ENCODE measurements at regions not wholly inside any gene's neighbourhood (a gene's known extent, or its start where the extent isn't known, plus 50 kb on each side); places are given as distances from the start of the nearest gene placed in this dataset.

- POLR2A ChIA-PET = no interaction called here
- BruUV-seq (replicated peaks) = no TSS peak
- CTCF ChIA-PET = interaction anchor here (0.6 to 4.2 kb wide), 9 partner anchors 160 to 847 kb away, joined by 3 to 49 read pairs (median 3); no protein-coding TSS in a partner anchor
Measured at GRCh38 chr12:97308576-97309198, 153.9 kb upstream of the RMST start.

More at GRCh38 chr12:97308576-97309198, 153.9 kb upstream of the RMST start:
- Histone ChIP-seq H3K4me1 (ENCODE audit: control insufficient read depth, extremely low read depth, insufficient read depth, low read length) (no peaks in the 10 kb centered on the region), H3K9me3 (replicated peaks; ENCODE audit: control insufficient read depth, insufficient read depth, low read length) (no peaks in the 10 kb centered on the region), H3K36me3 (ENCODE audit: control insufficient read depth in 2 of 2, extremely low read depth in 1 of 2, insufficient read depth in 2 of 2, low read length in 2 of 2) (no peaks in the 10 kb centered on the region), H3K27me3 (ENCODE audit: control insufficient read depth in 2 of 2, insufficient read depth in 2 of 2, low read length in 2 of 2) (peaks cover 0 to 1% of the 10 kb centered on the region in 2 experiments), H4K20me1 (replicated peaks; ENCODE audit: control insufficient read depth, extremely low read depth, insufficient read depth, low read length) (no peaks in the 10 kb centered on the region), H3K4me3 (replicated peaks in 1 of 3; ENCODE audit: insufficient read depth in 1 of 3, low read depth in 1 of 3, low read length in 3 of 3) (no peak overlapping the region), H3K9ac (replicated peaks; ENCODE audit: extremely low read depth, insufficient read depth, low read length) (no peak overlapping the region), H2AFZ (ENCODE audit: low read depth, low read length) (no peak overlapping the region), H3K9me1 (replicated peaks; ENCODE audit: control insufficient read depth, extremely low read depth, insufficient read depth, low read length) (no peaks in the 10 kb centered on the region), H3K4me2 (ENCODE audit: insufficient read depth, low read length) (no peak overlapping the region), H3K79me2 (ENCODE audit: control insufficient read depth, insufficient read depth, low read length) (no peaks in the 10 kb centered on the region), H3K27ac (ENCODE audit: insufficient read depth, low read depth, low read length) (no peak overlapping the region)
- TF ChIP-seq MYC (IDR thresholded peaks at IDR 0.05; ENCODE audit: low read depth, low read length) (no peak), CTCF (IDR thresholded peaks at IDR 0.05; ENCODE audit: extremely low read depth in 1 of 2, insufficient read depth in 1 of 2, low read depth in 1 of 2, low read length in 2 of 2) (peak; percentile 37 to 50)
- intact Hi-C loops (cut with micrococcal nuclease) (loop anchor here (1.0 to 2.0 kb wide), 4 partner anchors 159 to 1089 kb away; no protein-coding TSS in a partner anchor), dilution Hi-C loops (cut with MboI; ENCODE audit: extremely low pct_ligation_motif_present, low sequenced_read_pairs) (no loop called here)
- DNase-seq (ENCODE audit: low read depth, low spot score) = peak; percentile 77
- peak; percentile 55 for FAIRE-seq
